CD4-positive, alpha-beta T cell treated with Interleukin-10 for 1 hour (primary cell): ENCODE measurements at regions not wholly inside any gene's neighbourhood (a gene's known extent, or its start where the extent isn't known, plus 50 kb on each side); places are given as distances from the start of the nearest gene placed in this dataset.
"Not testable (repeated sequence)": the region's sequence is repeated elsewhere in the genome, so short reads cannot be mapped to it uniquely, and the experiment has no call there.

ENCODE experiments used
- DNase-seq: peaks from one replicate; pipeline ENCODE4 v3.0.0-alpha.2; 2020

GRCh38 chr11:38402063-38402462, 1804.0 kb upstream of the RAG2 start:
- no peak for DNase-seq

- DNase-seq: no peak
Observed at GRCh38 chr11:38392176-38392575, 1794.1 kb upstream of the RAG2 start.

- no peak for DNase-seq
Observed at GRCh38 chr11:38384568-38384967, 1786.5 kb upstream of the RAG2 start.

- DNase-seq: no peak
Observed at GRCh38 chr11:38365274-38365673, 1767.2 kb upstream of the RAG2 start.

- no peak for DNase-seq
Observed at GRCh38 chr11:38356255-38356654, 1758.2 kb upstream of the RAG2 start.

GRCh38 chr11:38345286-38345685, 1747.2 kb upstream of the RAG2 start:
- no peak for DNase-seq

GRCh38 chr11:38341612-38342011, 1743.6 kb upstream of the RAG2 start:
- not testable (repeated sequence) for DNase-seq

- DNase-seq: no peak
Observed at GRCh38 chr11:38339835-38340440, 1741.9 kb upstream of the RAG2 start.

GRCh38 chr11:38338022-38338421, 1740.0 kb upstream of the RAG2 start:
- not testable (repeated sequence) for DNase-seq

GRCh38 chr11:38332046-38332445, 1734.0 kb upstream of the RAG2 start:
- DNase-seq: no peak

- DNase-seq: no peak
Observed at GRCh38 chr11:38330578-38330977, 1732.5 kb upstream of the RAG2 start.

GRCh38 chr11:38323961-38324761, 1726.1 kb upstream of the RAG2 start:
- no peak for DNase-seq

- no peak for DNase-seq
Observed at GRCh38 chr11:38315151-38315550, 1717.1 kb upstream of the RAG2 start.

- no peak for DNase-seq
Observed at GRCh38 chr11:38307455-38307854, 1709.4 kb upstream of the RAG2 start.

GRCh38 chr11:38305682-38306081, 1707.6 kb upstream of the RAG2 start:
- DNase-seq: no peak

GRCh38 chr11:38304926-38305325, 1706.9 kb upstream of the RAG2 start:
- DNase-seq: no peak

GRCh38 chr11:38302564-38302963, 1704.5 kb upstream of the RAG2 start:
- DNase-seq: no peak

GRCh38 chr11:38300570-38300969, 1702.5 kb upstream of the RAG2 start:
- DNase-seq: no peak

GRCh38 chr11:38296211-38296776, 1698.3 kb upstream of the RAG2 start:
- DNase-seq: no peak

GRCh38 chr11:38282718-38283117, 1684.7 kb upstream of the RAG2 start:
- no peak for DNase-seq

GRCh38 chr11:38278457-38279141, 1680.6 kb upstream of the RAG2 start:
- DNase-seq: no peak

- no peak for DNase-seq
Observed at GRCh38 chr11:38274031-38274430, 1676.0 kb upstream of the RAG2 start.

GRCh38 chr11:38272376-38272775, 1674.3 kb upstream of the RAG2 start:
- no peak for DNase-seq

- DNase-seq: no peak
Observed at GRCh38 chr11:38266691-38267090, 1668.7 kb upstream of the RAG2 start.
